ENCODE measurements at regions not wholly inside any gene's neighbourhood (a gene's known extent, or its start where the extent isn't known, plus 50 kb on each side); places are given as distances from the start of the nearest gene placed in this dataset.
"Not testable (repeated sequence)": the region's sequence is repeated elsewhere in the genome, so short reads cannot be mapped to it uniquely, and the experiment has no call there.

DNA sequence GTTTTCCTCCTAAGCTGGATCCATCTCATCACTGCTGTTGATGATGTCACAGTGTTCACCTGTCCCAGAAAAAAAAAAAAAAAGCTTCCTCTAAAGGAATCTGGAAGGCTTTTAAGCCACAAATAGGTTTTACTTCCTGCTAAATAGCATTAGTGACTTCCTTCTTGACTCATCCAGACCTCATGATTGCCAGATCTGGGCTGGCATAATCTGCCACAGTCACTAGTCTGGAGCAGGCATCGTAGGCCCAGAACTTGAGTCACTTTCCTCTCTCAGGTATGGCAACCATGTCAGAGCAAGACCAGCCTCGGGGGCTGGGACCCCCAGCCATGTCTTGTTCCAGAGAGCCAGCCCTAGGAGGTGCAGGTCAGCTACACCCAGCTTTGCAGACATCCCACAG lies 266.5 kb upstream of the CADM2 start:
- no peak for ATAC-seq
- Mint-ChIP-seq H3K4me3 (no peak overlapping the region), H3K4me1 (no peaks in the 10 kb centered on the region), H3K9me3 (peaks cover 2 to 25% (median 11%) of the 10 kb centered on the region in 9 donors), H3K27ac (no peak overlapping the region), H3K27me3 (no peaks in the 10 kb centered on the region), H3K36me3 (peaks cover 0 to 4% (median 0%) of the 10 kb centered on the region in 3 donors)
- POLR2A ChIA-PET: no interaction called here
- no peak for DNase-seq

DNA sequence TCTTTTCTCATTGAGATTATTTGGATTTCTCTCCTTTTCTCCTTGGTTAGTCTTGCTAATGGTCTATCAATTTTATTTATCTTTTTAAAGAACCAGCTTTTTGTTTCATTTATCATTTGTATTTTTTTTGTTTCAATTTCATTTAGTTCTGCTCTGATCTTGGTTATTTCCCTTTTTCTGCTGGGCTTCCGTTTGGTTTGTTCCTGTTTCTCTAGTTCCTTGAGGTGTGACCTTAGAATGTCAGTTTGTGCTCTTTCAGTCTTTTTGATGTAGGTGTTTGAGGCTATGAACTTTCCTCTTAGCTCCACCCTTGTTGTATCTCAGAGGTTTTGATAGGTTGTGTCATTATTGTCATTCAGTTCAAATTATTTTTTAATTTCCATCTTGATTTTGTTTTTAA lies 248.5 kb upstream of the CADM2 start:
- H3K36me3 Mint-ChIP-seq, H3K27me3 Mint-ChIP-seq, POLR2A ChIA-PET, ATAC-seq, DNase-seq: not testable (repeated sequence)
- Mint-ChIP-seq H3K27ac (peak overlapping the region in 1 of 10 donors; percentile 20), H3K4me3 (peak overlapping the region in 1 of 10 donors; percentile 1), H3K9me3 (peaks cover 4 to 52% (median 27%) of the 10 kb centered on the region in 9 donors), H3K4me1 (peaks cover 0 to 11% (median 0%) of the 10 kb centered on the region in 4 donors)

DNA sequence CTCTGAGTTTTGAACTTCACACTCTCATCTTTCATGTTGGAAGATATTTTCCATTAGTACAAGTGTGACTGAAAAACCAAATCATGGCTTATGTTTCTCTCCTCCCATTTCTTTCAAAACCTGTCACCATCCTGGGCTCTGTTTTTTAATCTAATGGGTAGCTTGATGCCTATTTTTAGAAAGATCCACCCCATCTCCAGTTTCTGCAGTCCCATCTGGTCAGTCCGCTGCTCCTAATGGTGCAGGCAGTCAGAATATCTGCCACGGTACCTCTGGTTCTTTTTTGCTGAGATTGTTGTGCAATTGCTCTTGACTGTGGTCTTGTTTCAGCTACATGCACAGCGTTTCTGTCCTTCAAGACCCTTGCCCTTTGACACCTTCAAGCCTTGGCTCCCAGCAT lies 240.9 kb upstream of the CADM2 start:
- H3K9me3 Mint-ChIP-seq: peaks cover 7 to 34% (median 20%) of the 10 kb centered on the region in 9 donors
- ATAC-seq (no peak), DNase-seq (no peak)
- H3K27me3 Mint-ChIP-seq: no peaks in the 10 kb centered on the region
- no peak overlapping the region for H3K27ac Mint-ChIP-seq
- no peaks in the 10 kb centered on the region for H3K36me3 Mint-ChIP-seq
- POLR2A ChIA-PET: no interaction called here
- H3K4me3 Mint-ChIP-seq: no peak overlapping the region
- no peaks in the 10 kb centered on the region for H3K4me1 Mint-ChIP-seq

DNA sequence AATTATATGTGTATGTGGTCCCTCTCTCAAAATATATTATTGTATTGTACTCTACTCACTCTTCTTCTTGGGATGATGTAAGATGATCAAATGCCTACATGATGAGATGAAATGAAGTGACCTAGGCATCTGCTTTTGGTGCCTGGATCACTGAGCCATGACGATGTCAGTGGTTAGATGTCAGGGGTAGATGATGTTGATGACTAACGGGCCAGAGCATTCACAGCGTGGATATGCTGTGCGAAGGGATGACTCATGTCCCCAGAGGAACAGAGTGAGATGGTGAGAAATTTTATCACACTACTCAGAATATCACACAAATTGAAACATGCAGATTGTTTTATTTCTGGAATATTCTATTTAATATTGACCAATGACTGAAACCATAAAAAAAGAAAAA lies 233.9 kb upstream of the CADM2 start:
- POLR2A ChIA-PET: no interaction called here
- H3K9me3 Mint-ChIP-seq: peaks cover 0 to 29% (median 10%) of the 10 kb centered on the region in 9 donors

DNA sequence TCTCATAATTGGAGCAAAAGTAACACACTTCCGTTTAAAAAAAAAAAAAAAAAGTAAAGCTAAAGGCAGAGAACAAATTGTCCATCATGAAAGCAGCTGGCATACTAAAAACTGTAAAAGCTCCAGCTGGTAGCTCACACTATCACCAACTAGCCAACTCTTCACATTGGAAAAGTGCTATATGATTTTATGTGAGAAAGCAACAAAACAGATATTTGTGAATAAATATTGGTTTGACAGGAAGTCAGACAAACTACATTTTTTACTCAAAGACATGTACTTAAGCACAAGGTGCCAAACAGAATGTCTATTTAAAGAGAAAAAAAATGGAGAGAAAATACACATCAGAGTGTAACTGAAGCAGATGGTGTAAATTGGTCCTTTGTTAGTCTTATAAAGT lies 231.2 kb upstream of the CADM2 start:
- POLR2A ChIA-PET: no interaction called here
- H3K4me3 Mint-ChIP-seq: no peak overlapping the region
- ATAC-seq: no peak
- no peak overlapping the region for H3K27ac Mint-ChIP-seq
- H3K27me3 Mint-ChIP-seq: no peaks in the 10 kb centered on the region
- H3K9me3 Mint-ChIP-seq: peaks cover 0 to 23% (median 8%) of the 10 kb centered on the region in 9 donors
- no peaks in the 10 kb centered on the region for H3K4me1 Mint-ChIP-seq
- no peaks in the 10 kb centered on the region for H3K36me3 Mint-ChIP-seq
- no peak for DNase-seq

More for the DNA sequence above, 233.9 kb upstream of the CADM2 start:
- Mint-ChIP-seq H3K36me3 (no peaks in the 10 kb centered on the region), H3K4me1 (no peaks in the 10 kb centered on the region), H3K4me3 (no peak overlapping the region), H3K27me3 (no peaks in the 10 kb centered on the region), H3K27ac (no peak overlapping the region)
- no peak for DNase-seq
- ATAC-seq: no peak

DNA sequence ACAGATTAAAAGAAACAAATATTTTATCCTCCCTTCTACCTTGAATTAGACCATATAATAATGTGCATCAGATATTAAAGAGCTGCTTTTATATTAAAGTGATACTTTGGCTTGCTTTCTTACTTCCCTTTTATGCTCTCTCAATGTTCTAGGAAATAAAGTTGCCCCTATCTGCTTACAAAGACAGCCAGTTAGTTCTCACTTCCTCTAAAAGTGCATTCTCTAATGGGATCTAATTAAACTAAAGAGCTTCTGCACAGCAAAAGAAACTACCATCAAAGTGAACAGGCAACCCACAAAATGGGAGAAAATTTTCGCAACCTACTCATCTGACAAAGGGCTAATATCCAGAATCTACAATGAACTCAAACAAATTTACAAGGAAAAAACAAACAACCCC lies 224.1 kb upstream of the CADM2 start:
- H3K4me3 Mint-ChIP-seq, DNase-seq, H3K4me1 Mint-ChIP-seq, H3K36me3 Mint-ChIP-seq, H3K27ac Mint-ChIP-seq, H3K27me3 Mint-ChIP-seq, ATAC-seq, POLR2A ChIA-PET: not testable (repeated sequence)
- H3K9me3 Mint-ChIP-seq: peaks cover 3 to 24% (median 12%) of the 10 kb centered on the region in 9 donors

DNA sequence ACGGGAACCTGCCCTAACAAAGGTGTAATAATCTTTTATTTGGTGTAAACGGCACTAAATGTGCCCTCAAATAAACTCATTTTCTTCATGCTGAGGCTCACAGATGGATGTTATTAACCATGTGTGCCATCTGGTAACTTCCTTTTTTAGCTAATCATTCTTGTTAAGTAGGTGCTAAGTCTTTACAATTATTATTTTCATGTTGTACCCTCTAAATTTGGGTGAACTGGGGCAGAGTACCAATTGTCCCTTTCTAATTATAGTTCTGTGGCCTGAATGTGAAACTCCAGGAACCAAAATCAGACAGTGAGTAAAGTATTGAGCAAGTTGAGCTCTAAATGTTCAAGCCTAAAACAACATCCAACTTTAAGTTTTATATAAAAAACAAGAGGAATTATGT lies 220.7 kb upstream of the CADM2 start:
- Mint-ChIP-seq H3K27ac (no peak overlapping the region), H3K4me1 (peaks cover 0 to 4% (median 0%) of the 10 kb centered on the region in 4 donors), H3K9me3 (peaks cover 3 to 12% (median 8%) of the 10 kb centered on the region in 9 donors), H3K36me3 (no peaks in the 10 kb centered on the region), H3K4me3 (no peak overlapping the region), H3K27me3 (no peaks in the 10 kb centered on the region)
- ATAC-seq: no peak
- DNase-seq: no peak
- POLR2A ChIA-PET: no interaction called here

DNA sequence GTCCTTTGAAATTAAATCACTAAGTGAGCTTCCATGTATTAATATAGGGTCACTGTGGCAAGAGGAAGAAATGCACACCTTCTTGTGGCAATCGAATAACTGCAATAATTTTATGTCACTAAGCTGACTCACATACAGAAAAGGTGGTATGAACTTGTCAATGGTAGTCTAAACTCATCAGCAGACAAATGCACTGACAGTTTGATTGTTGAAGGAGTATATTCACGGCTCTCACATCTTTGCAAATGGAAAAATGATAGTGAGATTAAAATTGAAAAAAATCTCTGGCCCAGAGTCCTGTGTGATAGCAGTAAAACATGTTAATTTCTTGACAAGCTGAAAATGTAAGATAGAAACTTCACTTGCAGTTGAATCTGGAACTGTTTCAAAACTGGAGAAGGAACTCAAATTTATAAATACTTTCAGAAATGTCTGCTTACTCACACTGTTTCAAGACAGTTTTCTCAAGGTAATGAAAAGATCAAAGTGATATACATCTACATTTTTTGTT lies 215.8 kb upstream of the CADM2 start:
- POLR2A ChIA-PET: no interaction called here
- ATAC-seq (no peak), DNase-seq (no peak)
- Mint-ChIP-seq H3K4me3 (no peak overlapping the region), H3K27me3 (no peaks in the 10 kb centered on the region), H3K9me3 (peaks cover 0 to 8% (median 0%) of the 10 kb centered on the region in 9 donors), H3K4me1 (no peaks in the 10 kb centered on the region), H3K36me3 (no peaks in the 10 kb centered on the region), H3K27ac (no peak overlapping the region)

DNA sequence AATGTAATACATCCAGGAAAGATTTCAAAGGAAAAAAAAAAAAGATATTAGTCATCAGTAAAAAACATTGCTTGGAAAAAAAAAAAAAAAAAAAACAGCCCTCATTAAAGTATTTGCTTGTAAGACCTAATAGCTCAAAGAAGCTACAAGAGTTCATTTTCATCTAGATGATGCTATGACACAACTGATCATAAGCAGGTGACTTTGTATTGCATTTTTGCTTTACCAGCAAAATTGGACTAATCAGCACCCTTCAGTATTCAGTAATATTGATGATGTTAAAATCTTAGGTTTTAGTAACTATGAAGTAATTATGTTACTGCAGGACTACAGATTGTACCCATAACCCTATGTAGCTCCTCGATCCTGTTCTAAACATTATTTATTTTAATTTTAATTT lies 214.7 kb upstream of the CADM2 start:
- Mint-ChIP-seq H3K27me3 (no peaks in the 10 kb centered on the region), H3K4me3 (no peak overlapping the region)

DNA sequence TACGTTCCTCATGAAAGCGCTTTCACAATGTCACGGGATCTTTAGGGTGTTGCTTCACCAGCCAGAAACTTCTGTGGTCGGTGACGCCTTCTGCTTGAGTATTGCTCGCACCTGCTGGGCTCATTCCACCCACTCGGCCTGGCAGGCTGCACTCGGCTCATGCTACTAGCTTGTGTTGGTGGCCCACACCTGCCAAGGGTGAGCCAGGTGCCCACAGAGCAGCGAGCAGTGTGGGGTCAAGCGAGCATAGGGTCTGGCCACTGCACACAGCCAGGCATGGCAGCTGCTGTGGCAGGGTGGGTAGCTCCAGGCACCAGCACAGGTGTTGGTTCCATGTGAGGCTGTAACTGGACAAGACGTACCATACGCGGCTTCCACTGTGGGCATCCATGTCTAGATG lies 202.9 kb upstream of the CADM2 start:
- Mint-ChIP-seq H3K36me3 (no peaks in the 10 kb centered on the region), H3K9me3 (peaks cover 0 to 11% (median 8%) of the 10 kb centered on the region in 9 donors), H3K27me3 (no peaks in the 10 kb centered on the region), H3K4me1 (no peaks in the 10 kb centered on the region), H3K27ac (no peak overlapping the region), H3K4me3 (no peak overlapping the region)
- no peak for DNase-seq
- POLR2A ChIA-PET: no interaction called here
- no peak for ATAC-seq

More for the DNA sequence above, 214.7 kb upstream of the CADM2 start:
- Mint-ChIP-seq H3K27ac (no peak overlapping the region), H3K4me1 (no peaks in the 10 kb centered on the region), H3K9me3 (peaks cover 0 to 8% (median 0%) of the 10 kb centered on the region in 9 donors), H3K36me3 (no peaks in the 10 kb centered on the region)
- DNase-seq (no peak), ATAC-seq (no peak)
- POLR2A ChIA-PET: no interaction called here

DNA sequence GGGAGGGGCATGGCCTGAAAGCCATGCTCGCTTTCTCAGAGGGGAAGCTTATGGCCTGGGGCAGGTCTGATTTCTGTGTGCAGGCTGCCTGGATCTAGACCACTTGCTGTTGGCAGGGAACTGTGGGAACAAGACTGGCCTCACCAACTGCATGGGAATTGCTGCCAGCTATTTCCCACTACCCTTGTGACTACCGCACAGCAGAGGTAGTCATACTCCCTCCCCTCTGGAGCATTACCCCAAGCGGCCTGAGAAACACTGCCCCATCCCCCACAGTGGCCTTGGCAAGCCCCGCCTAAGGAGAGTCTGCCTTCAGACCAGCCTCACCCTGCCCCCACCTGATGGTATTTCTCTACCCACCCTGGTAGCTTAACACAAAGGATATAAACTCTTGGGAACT lies 199.4 kb upstream of the CADM2 start:
- H3K4me3 Mint-ChIP-seq: no peak overlapping the region
- POLR2A ChIA-PET: no interaction called here
- H3K27me3 Mint-ChIP-seq: no peaks in the 10 kb centered on the region
- peaks cover 2 to 33% (median 12%) of the 10 kb centered on the region in 9 donors for H3K9me3 Mint-ChIP-seq
- no peak overlapping the region for H3K27ac Mint-ChIP-seq
- H3K36me3 Mint-ChIP-seq: no peaks in the 10 kb centered on the region
- no peak for ATAC-seq
- no peak for DNase-seq
- H3K4me1 Mint-ChIP-seq: no peaks in the 10 kb centered on the region

DNA sequence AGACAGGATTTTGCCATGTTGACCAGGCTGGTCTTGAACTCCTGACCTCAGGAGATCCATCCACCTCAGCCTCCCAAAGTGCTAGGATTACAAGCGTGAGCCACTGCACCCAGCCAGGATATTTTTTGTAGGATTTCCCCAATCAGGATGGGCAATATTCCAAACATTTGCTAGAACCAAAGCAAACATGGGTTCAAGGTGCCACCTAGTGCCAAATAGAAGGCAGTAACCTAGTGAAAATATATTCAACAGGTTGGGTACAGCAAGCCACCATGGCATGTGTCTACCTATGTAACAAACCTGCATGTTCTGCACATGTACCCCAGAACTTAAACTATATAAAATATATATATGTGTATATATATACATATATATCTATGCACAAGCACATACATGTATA lies 185.9 kb upstream of the CADM2 start:
- POLR2A ChIA-PET: no interaction called here
- no peaks in the 10 kb centered on the region for H3K27me3 Mint-ChIP-seq
- H3K9me3 Mint-ChIP-seq: peaks cover 5 to 56% (median 18%) of the 10 kb centered on the region in 9 donors
- H3K4me1 Mint-ChIP-seq: no peaks in the 10 kb centered on the region
- peaks cover 0 to 16% (median 0%) of the 10 kb centered on the region in 3 donors for H3K36me3 Mint-ChIP-seq
- H3K4me3 Mint-ChIP-seq: no peak overlapping the region
- DNase-seq (no peak), ATAC-seq (no peak)
- H3K27ac Mint-ChIP-seq: no peak overlapping the region

DNA sequence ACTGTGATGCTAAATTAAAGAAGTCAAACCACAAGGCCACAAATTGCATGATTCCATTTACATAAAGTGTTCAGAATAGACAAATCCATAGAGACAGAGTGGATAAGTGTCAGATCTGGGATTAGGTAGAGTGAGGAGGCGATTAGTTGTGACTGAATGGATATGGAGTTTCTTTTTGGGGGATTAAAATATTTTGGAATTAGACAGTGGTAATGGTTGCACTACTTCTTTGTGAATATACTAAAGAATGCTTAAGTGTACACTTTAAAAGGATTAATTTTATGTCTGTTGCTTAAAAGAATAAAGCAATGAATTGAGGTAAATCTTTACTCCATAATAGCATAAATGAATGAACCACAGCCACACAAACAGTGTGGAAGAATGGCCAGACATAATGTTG lies 175.5 kb upstream of the CADM2 start:
- Mint-ChIP-seq H3K9me3 (peaks cover 0 to 13% (median 1%) of the 10 kb centered on the region in 9 donors), H3K27me3 (no peaks in the 10 kb centered on the region), H3K4me1 (no peaks in the 10 kb centered on the region), H3K36me3 (no peaks in the 10 kb centered on the region), H3K27ac (no peak overlapping the region), H3K4me3 (no peak overlapping the region)
- POLR2A ChIA-PET: no interaction called here
- DNase-seq: no peak
- no peak for ATAC-seq

DNA sequence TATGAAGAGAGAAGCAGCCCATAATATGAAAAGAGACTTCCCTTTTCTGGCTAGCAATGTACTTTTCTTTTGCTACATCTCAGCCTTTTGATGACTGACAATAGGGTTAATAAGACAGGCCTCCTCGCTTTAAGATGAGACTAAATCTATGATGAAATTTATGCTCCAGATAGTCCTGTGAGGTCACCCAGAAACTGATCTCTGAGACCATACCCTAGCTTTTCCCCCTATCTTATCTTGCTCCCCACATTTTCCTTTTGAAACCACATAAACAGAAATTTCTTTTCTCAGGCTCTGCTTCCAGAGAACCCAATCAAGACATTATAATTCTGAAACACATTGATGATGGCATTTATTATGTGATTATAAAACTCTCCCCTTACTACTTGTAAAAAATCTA lies 168.8 kb upstream of the CADM2 start:
- H3K27ac Mint-ChIP-seq: no peak overlapping the region
- no peaks in the 10 kb centered on the region for H3K36me3 Mint-ChIP-seq
- H3K9me3 Mint-ChIP-seq: peaks cover 7 to 22% (median 10%) of the 10 kb centered on the region in 9 donors
- POLR2A ChIA-PET: no interaction called here
- no peak overlapping the region for H3K4me3 Mint-ChIP-seq
- H3K4me1 Mint-ChIP-seq: no peaks in the 10 kb centered on the region
- no peak for DNase-seq
- no peak for ATAC-seq
- H3K27me3 Mint-ChIP-seq: no peaks in the 10 kb centered on the region

All from naive thymus-derived CD8-positive, alpha-beta T cell (primary cell).